ENCODE measurements at regions not wholly inside any gene's neighbourhood (a gene's known extent, or its start where the extent isn't known, plus 50 kb on each side); places are given as distances from the start of the nearest gene placed in this dataset.

DNA sequence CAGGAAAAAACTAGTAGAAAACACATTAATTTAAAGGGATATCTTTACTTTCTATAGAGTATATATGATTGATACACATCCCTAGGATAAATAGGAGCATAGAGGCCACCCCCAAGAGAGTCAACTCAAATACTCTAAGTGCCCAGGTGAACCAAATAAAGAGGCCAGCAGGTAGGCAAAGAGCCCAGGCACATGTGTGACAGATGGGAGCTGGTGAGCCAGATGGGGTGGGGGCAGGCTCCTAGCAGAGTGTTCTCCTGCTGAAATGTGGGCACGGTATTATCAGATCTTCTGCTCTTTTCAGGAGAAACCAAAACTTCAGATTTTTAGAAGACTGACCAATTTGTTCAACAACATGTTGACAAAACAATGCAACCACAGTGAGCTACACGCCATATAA, 333.4 kb upstream of the PKN2 start:
- TF ChIP-seq POLR2A (IDR thresholded peaks at IDR 0.05; ENCODE audit: low read length) (no peak), GATA1 (IDR thresholded peaks at IDR 0.05; ENCODE audit: low read depth, low read length) (no peak)

DNA sequence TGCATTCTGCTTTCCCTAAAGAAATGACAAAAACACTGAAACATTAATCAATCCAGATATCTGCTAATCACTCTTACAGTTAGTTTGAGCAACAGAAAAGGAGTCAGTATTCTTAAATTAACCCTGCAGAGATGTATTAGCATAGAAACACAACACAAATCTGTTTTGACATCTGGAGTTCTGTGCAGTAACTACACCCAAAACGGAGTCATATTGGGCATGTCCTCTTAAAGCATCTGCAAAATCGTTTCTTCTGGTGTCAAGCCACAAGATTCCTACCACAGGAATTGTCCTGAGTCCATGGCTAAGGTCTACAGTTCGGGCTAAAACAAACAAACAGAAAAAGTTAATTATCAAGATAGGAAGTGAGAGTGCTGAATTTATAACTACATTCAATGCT, 332.1 kb upstream of the PKN2 start:
- TF ChIP-seq POLR2A (IDR thresholded peaks at IDR 0.05; ENCODE audit: low read length) (no peak), GATA1 (IDR thresholded peaks at IDR 0.05; ENCODE audit: low read depth, low read length) (no peak)
- no peak for DNase-seq

More for the DNA sequence above, 333.4 kb upstream of the PKN2 start:
- DNase-seq, result no peak

DNA sequence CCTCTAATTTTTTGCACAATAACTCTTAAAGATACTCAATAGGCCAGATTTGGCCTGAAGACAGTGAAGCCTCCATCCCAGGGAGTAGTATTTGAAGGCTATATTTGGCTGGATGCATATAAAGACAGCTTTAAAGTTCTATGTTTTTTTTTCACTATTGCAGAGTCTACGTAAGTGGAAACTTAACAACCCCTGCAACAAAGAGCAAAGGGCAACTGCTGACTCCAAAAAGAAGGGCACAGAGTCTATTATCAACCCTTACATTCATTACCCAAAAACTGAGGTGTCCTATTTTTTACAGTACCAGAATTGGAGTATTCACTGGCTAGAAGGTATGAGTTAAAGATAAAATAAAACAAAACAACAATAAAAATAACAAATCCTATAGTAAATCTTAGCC, 329.8 kb upstream of the PKN2 start:
- no peak for TF ChIP-seq GATA1 (IDR thresholded peaks at IDR 0.05; ENCODE audit: low read depth, low read length)
- no peak for TF ChIP-seq POLR2A (IDR thresholded peaks at IDR 0.05; ENCODE audit: low read length)
- no peak for DNase-seq

GRCh38 chr1:88357729-88358128, 326.3 kb upstream of the PKN2 start:
- TF ChIP-seq POLR2A (IDR thresholded peaks at IDR 0.05; ENCODE audit: low read length), result no peak
- TF ChIP-seq GATA1 (IDR thresholded peaks at IDR 0.05; ENCODE audit: low read depth, low read length), result no peak
- no peak for DNase-seq

DNA sequence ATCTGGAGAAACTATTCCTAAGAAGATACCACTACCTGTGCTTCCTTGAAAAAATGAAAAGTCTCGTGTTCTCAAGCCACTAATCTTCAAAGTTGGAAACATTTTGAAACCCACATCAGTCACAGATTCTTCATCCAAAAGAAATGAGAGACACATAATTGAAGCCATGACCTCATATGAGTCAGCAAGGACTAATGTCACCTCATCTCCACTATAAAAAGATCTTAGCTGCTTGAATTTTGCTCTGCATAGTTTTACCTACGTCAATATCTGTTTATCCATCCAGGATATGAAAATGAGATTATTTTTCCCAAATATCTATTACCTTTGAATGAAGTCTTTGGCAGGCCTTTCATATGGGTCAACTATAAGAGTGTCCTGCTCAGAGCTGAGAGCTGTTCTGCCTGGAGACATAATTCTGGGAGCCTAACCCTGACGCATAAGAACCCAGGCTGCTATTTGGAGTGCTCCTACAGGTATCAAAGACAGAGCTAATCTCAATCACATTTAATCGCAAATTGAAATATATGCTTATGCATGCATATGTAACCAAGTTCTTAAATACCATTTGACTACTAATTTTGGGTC, 312.5 kb upstream of the PKN2 start:
- DNase-seq, result no peak
- TF ChIP-seq GATA1 (IDR thresholded peaks at IDR 0.05; ENCODE audit: low read depth, low read length), result no peak
- no peak for TF ChIP-seq POLR2A (IDR thresholded peaks at IDR 0.05; ENCODE audit: low read length)

DNA sequence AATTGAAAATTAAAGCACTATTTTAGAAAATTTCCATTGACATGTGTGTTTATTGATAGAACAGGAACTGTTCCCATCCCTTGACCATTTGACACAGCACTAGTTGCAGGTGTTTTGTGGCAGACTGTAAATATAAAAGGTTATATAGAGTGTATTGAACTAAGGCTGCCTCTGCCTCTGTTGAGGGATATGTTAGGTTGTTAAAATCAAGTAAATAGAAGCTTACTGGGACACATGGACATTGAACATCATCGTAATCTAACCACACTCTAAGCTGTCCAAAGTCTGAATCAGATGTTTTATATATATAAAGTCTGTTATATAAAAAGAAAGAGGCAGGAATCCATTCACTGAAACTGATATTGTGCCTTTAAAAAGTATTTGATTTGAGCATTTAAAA, 308.1 kb upstream of the PKN2 start:
- TF ChIP-seq GATA1 (IDR thresholded peaks at IDR 0.05; ENCODE audit: low read depth, low read length) (no peak), POLR2A (IDR thresholded peaks at IDR 0.05; ENCODE audit: low read length) (no peak)
- DNase-seq, result no peak

- no peak for DNase-seq
Measured at GRCh38 chr1:88376421-88376820, 307.7 kb upstream of the PKN2 start.

DNA sequence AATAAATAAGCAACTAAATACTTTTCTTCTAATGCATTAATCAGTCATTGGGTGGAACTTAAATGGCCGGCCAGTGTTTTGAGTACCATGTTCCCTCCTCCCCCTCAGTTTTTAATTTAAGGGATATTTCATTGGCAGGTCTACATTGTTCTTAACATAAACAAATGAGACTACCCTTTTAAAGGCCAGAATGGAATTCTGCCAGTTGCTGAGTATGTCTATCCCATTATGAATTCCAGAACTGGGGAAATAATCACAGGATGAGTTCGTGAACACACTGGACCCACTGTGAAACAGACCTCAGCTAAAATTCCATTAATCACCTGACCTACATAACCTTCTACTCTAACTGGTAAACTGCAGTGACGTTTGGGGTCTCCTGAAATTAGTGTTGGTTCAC, 305.5 kb upstream of the PKN2 start:
- no peak for DNase-seq
- TF ChIP-seq GATA1 (IDR thresholded peaks at IDR 0.05; ENCODE audit: low read depth, low read length) (no peak), POLR2A (IDR thresholded peaks at IDR 0.05; ENCODE audit: low read length) (no peak)

More at GRCh38 chr1:88376421-88376820, 307.7 kb upstream of the PKN2 start:
- TF ChIP-seq POLR2A (IDR thresholded peaks at IDR 0.05; ENCODE audit: low read length) (no peak), GATA1 (IDR thresholded peaks at IDR 0.05; ENCODE audit: low read depth, low read length) (no peak)

DNA sequence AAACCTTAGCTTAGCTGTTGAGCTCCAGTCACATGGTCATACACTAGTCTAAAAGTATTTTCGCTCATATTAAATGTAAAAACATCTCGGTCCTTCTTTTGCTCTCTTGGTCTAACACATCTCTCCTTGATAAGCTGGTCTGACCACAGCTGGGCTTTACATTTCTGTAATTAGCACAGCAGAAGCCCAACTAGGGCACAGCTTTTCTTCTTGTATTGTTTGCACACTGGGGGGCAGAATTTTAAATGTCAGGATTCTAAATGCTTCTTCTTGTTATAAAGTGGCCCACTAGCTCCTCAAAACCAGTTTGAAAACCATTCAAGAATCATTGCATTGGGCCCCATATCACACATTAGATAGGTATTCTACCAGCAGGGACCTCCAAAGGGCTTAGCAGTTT, 289.1 kb upstream of the PKN2 start:
- no peak for DNase-seq
- TF ChIP-seq POLR2A (IDR thresholded peaks at IDR 0.05; ENCODE audit: low read length) (no peak), GATA1 (IDR thresholded peaks at IDR 0.05; ENCODE audit: low read depth, low read length) (no peak)

DNA sequence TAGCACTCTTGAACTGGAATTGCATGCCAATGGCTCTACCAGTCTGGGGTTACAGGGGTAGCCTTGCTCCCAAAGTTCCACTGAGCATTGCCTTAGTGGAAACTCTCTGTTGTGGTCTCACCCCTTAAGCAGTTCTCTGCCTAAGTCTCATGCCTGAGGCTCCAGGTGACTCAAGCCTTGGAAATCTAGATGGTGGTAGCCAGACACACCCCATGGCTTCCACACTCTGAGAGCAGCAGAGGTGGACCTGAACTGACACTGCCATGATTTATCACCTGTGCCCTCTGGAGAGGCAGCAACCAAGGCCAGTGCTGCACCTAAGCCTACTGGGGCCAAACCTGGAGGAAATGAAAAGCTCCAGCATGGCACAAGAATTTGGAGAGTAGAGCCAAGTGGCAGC, 285.7 kb upstream of the PKN2 start:
- TF ChIP-seq GATA1 (IDR thresholded peaks at IDR 0.05; ENCODE audit: low read depth, low read length) (no peak), POLR2A (IDR thresholded peaks at IDR 0.05; ENCODE audit: low read length) (no peak)
- DNase-seq, result no peak

GRCh38 chr1:88399690-88400089, 284.4 kb upstream of the PKN2 start:
- no peak for TF ChIP-seq POLR2A (IDR thresholded peaks at IDR 0.05; ENCODE audit: low read length)
- no peak for TF ChIP-seq GATA1 (IDR thresholded peaks at IDR 0.05; ENCODE audit: low read depth, low read length)
- DNase-seq, result no peak

DNA sequence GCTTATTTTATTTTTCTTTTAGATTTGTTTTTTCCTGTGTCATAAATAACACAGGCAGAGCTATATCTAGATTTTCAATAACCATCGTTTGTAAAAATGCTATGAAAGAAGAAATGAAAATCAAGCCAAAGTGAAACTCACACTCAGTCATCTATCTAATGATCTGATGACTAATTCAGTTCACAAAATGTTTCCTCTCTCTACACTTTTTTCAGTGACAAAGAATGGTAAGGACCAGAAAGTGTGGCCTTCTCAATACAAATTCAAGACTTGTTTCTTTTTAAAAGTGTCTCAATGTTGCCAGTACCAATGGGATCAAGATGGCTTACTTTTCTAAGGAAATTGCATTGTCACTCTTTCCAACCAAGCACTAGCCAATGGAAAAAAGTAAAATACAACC, 282.8 kb upstream of the PKN2 start:
- DNase-seq, result no peak
- TF ChIP-seq GATA1 (IDR thresholded peaks at IDR 0.05; ENCODE audit: low read depth, low read length) (no peak), POLR2A (IDR thresholded peaks at IDR 0.05; ENCODE audit: low read length) (no peak)

DNA sequence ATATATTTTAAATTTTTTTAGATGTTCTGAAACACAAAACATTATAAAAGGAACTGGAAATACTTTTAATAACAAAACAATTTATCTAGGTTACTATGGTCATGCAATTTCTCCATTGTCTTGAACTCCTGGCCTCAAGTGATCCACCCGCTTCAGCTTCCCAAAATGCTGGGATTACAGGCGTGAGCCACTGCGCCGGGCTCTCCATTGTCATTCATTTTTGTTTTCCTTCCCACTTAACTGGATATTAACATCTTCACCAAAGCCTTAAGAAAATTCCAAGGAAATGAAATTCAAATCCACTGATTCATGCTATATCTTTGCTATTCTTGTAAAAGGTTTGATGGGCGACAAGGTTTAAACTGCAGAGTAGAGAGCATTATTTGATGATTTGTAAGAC, 279.5 kb upstream of the PKN2 start:
- TF ChIP-seq POLR2A (IDR thresholded peaks at IDR 0.05; ENCODE audit: low read length), result no peak
- no peak for TF ChIP-seq GATA1 (IDR thresholded peaks at IDR 0.05; ENCODE audit: low read depth, low read length)
- no peak for DNase-seq

DNA sequence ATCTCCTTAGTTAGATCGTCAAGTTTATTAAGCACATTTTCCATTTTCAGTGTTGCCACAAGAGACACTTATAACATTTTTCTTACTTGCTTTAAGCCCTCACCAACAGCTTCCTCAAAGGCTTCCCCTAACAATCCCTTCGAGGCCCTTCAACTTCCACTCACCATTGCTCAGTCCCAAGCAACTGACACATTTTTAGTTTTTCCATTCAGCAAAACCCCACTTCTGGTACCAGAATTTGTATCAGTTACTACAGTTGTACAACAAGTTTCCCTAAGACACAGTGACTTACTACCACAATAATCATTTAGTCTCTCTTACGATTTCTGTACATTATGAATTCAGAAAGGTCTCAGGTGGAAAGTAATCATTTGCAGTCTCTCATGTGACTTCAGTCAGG, 276.8 kb upstream of the PKN2 start:
- no peak for TF ChIP-seq POLR2A (IDR thresholded peaks at IDR 0.05; ENCODE audit: low read length)
- TF ChIP-seq GATA1 (IDR thresholded peaks at IDR 0.05; ENCODE audit: low read depth, low read length), result no peak
- DNase-seq, result no peak

DNA sequence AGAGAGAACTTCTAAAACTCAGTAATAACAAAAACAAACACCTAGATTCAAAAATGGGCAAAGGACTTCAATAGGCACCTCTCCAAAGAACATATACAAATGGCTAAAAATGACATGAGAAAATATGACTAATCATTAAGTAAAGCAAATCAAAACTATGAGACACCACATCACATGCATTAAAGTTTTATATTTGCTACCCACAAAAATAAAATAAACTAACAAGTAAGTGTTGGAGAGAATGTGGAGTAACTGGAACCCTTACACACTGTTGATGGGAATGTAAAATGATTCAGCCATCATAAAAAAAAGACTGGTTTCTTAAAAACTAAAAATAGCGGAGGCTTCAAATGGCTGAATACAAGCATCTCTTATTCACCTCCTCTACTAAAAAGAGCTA, 262.1 kb upstream of the PKN2 start:
- no peak for DNase-seq
- TF ChIP-seq GATA1 (IDR thresholded peaks at IDR 0.05; ENCODE audit: low read depth, low read length) (no peak), POLR2A (IDR thresholded peaks at IDR 0.05; ENCODE audit: low read length) (no peak)

DNA sequence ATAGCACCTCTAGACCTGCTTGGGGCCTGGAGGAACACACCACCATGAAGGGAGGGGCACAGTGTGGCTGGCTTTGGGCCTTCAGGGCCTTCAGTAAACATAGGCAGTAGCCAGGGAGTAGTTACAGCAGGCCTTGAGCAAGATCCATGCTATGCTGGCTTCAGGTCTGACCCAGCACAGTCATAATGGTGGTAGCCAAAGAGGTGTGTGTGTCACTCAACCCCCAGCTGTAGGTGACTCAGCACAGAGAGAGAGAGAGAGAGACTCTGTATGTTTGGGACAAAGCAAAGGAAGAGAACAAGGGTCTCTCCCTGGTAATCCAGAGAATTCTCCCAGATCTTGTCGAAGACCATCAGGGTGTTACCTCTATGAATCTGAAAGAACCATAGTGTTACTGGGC, 250.5 kb upstream of the PKN2 start:
- TF ChIP-seq POLR2A (IDR thresholded peaks at IDR 0.05; ENCODE audit: low read length) (no peak), GATA1 (IDR thresholded peaks at IDR 0.05; ENCODE audit: low read depth, low read length) (no peak)
- DNase-seq, result no peak

Data from erythroblast (primary cell).